GM03348 (cell line): ENCODE measurements at regions not wholly inside any gene's neighbourhood (a gene's known extent, or its start where the extent isn't known, plus 50 kb on each side); places are given as distances from the start of the nearest gene placed in this dataset.

Source experiments
- DNase-seq: peaks from one replicate; pipeline ENCODE4 v3.0.0; 2012; ENCODE audit warnings: low spot score

DNA sequence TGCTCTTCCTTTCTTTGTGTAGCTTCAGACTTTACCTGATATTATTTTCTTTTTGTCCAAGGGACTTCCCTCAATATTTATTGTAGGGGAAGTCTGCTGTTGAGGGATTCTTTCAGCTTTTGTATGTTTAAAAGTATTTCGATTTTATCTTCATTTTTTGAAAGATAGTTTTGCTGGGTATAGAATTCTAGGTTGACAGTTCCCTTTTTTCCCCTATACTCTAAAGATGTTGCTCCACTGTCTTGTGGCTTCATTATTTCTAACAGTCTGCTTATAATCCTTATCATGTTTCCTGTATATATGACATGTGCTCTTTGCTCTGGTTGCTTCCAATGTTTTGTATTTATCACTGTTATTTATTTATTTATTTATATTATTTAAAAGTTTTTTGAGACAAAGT lies 57.3 kb downstream of the CYTL1 start:
- no peak for DNase-seq

DNA sequence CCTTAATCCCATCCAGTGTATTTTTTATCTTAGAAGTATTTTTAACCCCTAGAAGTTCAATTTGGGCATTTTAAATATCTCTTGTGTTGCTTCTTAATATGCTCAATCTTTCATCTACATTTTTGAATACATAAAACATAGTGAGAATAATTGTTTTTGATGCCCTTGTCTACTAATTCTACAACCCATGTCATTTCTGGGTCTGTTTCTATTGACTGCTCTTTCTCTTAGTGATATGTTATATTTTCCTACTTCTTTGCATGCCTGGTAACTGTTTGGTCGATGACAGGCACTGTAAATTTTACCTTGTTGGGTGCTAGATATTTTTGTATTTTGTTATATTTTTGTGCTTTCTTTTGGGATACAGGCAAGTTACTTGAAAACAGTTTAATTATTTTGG lies 56.3 kb downstream of the CYTL1 start:
- no peak for DNase-seq
